HUES48 (cell line): ENCODE measurements at regions not wholly inside any gene's neighbourhood (a gene's known extent, or its start where the extent isn't known, plus 50 kb on each side); places are given as distances from the start of the nearest gene placed in this dataset.

Experiments
- H3K27ac ChIP-seq: one replicate; pipeline ENCODE4 v1.7.0; 2013; ENCODE audit warnings: low read depth, low read length, inconsistent platforms
- H3K27me3 ChIP-seq: 2 replicates; pipeline ENCODE4 v1.6.1; 2013; ENCODE audit warnings: mild to moderate bottlenecking, low read length; ENCODE audit not compliant: control insufficient read depth, insufficient read depth
- H3K36me3 ChIP-seq: 2 replicates; pipeline ENCODE4 v1.6.1; 2013; ENCODE audit warnings: low read length; ENCODE audit not compliant: control insufficient read depth, insufficient read depth
- H3K4me1 ChIP-seq: 2 replicates; pipeline ENCODE4 v1.6.1; 2013; ENCODE audit warnings: mild to moderate bottlenecking, low read length; ENCODE audit not compliant: control insufficient read depth, insufficient read depth
- H3K4me3 ChIP-seq: 2 replicates; pipeline ENCODE4 v1.5.1; 2013; ENCODE audit warnings: mild to moderate bottlenecking, low read depth, low read length
- H3K9ac ChIP-seq: 2 replicates; pipeline ENCODE4 v1.6.1; 2013; ENCODE audit warnings: mild to moderate bottlenecking, low read depth, low read length, moderate library complexity
- H3K9me3 ChIP-seq: 2 replicates; pipeline ENCODE4 v1.6.1; 2013; ENCODE audit warnings: low read length; ENCODE audit not compliant: control insufficient read depth, insufficient read depth

- Histone ChIP-seq H3K9ac (no peak overlapping the region), H3K27ac (no peak overlapping the region), H3K9me3 (no peaks in the 10 kb centered on the region), H3K4me3 (no peak overlapping the region), H3K36me3 (no peaks in the 10 kb centered on the region), H3K4me1 (peaks cover 19% of the 10 kb centered on the region), H3K27me3 (no peaks in the 10 kb centered on the region)
Observed at GRCh38 chr12:67410246-67410645, 141.1 kb downstream of the CAND1 start.

- Histone ChIP-seq H3K27me3 (no peaks in the 10 kb centered on the region), H3K4me3 (no peak overlapping the region), H3K27ac (no peak overlapping the region), H3K9me3 (no peaks in the 10 kb centered on the region), H3K36me3 (no peaks in the 10 kb centered on the region), H3K9ac (no peak overlapping the region), H3K4me1 (peaks cover 19% of the 10 kb centered on the region)
Observed at GRCh38 chr12:67410667-67411067, 141.5 kb downstream of the CAND1 start.

GRCh38 chr12:67411562-67411961, 142.4 kb downstream of the CAND1 start:
- H3K27me3 ChIP-seq: no peaks in the 10 kb centered on the region
- H3K4me1 ChIP-seq: peaks cover 19% of the 10 kb centered on the region
- no peak overlapping the region for H3K4me3 ChIP-seq
- no peaks in the 10 kb centered on the region for H3K36me3 ChIP-seq
- H3K9me3 ChIP-seq: no peaks in the 10 kb centered on the region
- H3K27ac ChIP-seq: no peak overlapping the region
- no peak overlapping the region for H3K9ac ChIP-seq

- Histone ChIP-seq H3K36me3 (no peaks in the 10 kb centered on the region), H3K4me1 (peaks cover 19% of the 10 kb centered on the region), H3K9me3 (no peaks in the 10 kb centered on the region), H3K27me3 (no peaks in the 10 kb centered on the region), H3K4me3 (no peak overlapping the region), H3K9ac (no peak overlapping the region), H3K27ac (no peak overlapping the region)
Observed at GRCh38 chr12:67413577-67413976, 144.4 kb downstream of the CAND1 start.

- H3K36me3 ChIP-seq: no peaks in the 10 kb centered on the region
- H3K4me1 ChIP-seq: peaks cover 21% of the 10 kb centered on the region
- no peak overlapping the region for H3K9ac ChIP-seq
- H3K4me3 ChIP-seq: no peak overlapping the region
- H3K27me3 ChIP-seq: no peaks in the 10 kb centered on the region
- no peak overlapping the region for H3K27ac ChIP-seq
- H3K9me3 ChIP-seq: no peaks in the 10 kb centered on the region
Observed at GRCh38 chr12:67414011-67414715, 145.0 kb downstream of the CAND1 start.

GRCh38 chr12:67415473-67415872, 146.3 kb downstream of the CAND1 start:
- Histone ChIP-seq H3K4me3 (no peak overlapping the region), H3K36me3 (no peaks in the 10 kb centered on the region), H3K27ac (no peak overlapping the region), H3K9ac (no peak overlapping the region), H3K9me3 (no peaks in the 10 kb centered on the region), H3K27me3 (no peaks in the 10 kb centered on the region), H3K4me1 (peaks cover 34% of the 10 kb centered on the region)

- Histone ChIP-seq H3K36me3 (no peaks in the 10 kb centered on the region), H3K4me3 (no peak overlapping the region), H3K27me3 (no peaks in the 10 kb centered on the region), H3K27ac (no peak overlapping the region), H3K4me1 (peaks cover 24% of the 10 kb centered on the region), H3K9me3 (no peaks in the 10 kb centered on the region), H3K9ac (no peak overlapping the region)
Observed at GRCh38 chr12:67419810-67420209, 150.7 kb downstream of the CAND1 start.

- no peak overlapping the region for H3K4me3 ChIP-seq
- peaks cover 20% of the 10 kb centered on the region for H3K4me1 ChIP-seq
- H3K9ac ChIP-seq: no peak overlapping the region
- H3K36me3 ChIP-seq: no peaks in the 10 kb centered on the region
- H3K27ac ChIP-seq: no peak overlapping the region
- H3K27me3 ChIP-seq: no peaks in the 10 kb centered on the region
- H3K9me3 ChIP-seq: no peaks in the 10 kb centered on the region
Observed at GRCh38 chr12:67420506-67420905, 151.3 kb downstream of the CAND1 start.

GRCh38 chr12:67422081-67422480, 152.9 kb downstream of the CAND1 start:
- H3K36me3 ChIP-seq: no peaks in the 10 kb centered on the region
- peaks cover 28% of the 10 kb centered on the region for H3K4me1 ChIP-seq
- no peak overlapping the region for H3K27ac ChIP-seq

GRCh38 chr12:67424784-67425183, 155.6 kb downstream of the CAND1 start:
- no peak overlapping the region for H3K27ac ChIP-seq
- no peaks in the 10 kb centered on the region for H3K27me3 ChIP-seq
- H3K9ac ChIP-seq: no peak overlapping the region
- no peaks in the 10 kb centered on the region for H3K9me3 ChIP-seq
- H3K4me1 ChIP-seq: peaks cover 19% of the 10 kb centered on the region
- H3K36me3 ChIP-seq: no peaks in the 10 kb centered on the region
- no peak overlapping the region for H3K4me3 ChIP-seq

More at GRCh38 chr12:67422081-67422480, 152.9 kb downstream of the CAND1 start:
- no peaks in the 10 kb centered on the region for H3K27me3 ChIP-seq
- no peak overlapping the region for H3K9ac ChIP-seq
- no peak overlapping the region for H3K4me3 ChIP-seq
- no peaks in the 10 kb centered on the region for H3K9me3 ChIP-seq

- no peaks in the 10 kb centered on the region for H3K36me3 ChIP-seq
- H3K9me3 ChIP-seq: no peaks in the 10 kb centered on the region
- no peak overlapping the region for H3K9ac ChIP-seq
- H3K4me3 ChIP-seq: no peak overlapping the region
- no peaks in the 10 kb centered on the region for H3K27me3 ChIP-seq
- H3K4me1 ChIP-seq: peaks cover 13% of the 10 kb centered on the region
- no peak overlapping the region for H3K27ac ChIP-seq
Observed at GRCh38 chr12:67425394-67425793, 156.2 kb downstream of the CAND1 start.
